Upper lobe of left lung (tissue), 6 donors: ENCODE measurements at regions not wholly inside any gene's neighbourhood (a gene's known extent, or its start where the extent isn't known, plus 50 kb on each side); places are given as distances from the start of the nearest gene placed in this dataset.

Experiments
- ATAC-seq, 2 donors: fragments of 200-7000 bp; cut with Tn5 transposase; one replicate each; pipeline ENCODE4 v1.9.1; 2022; ENCODE audit warnings: mild to moderate bottlenecking in 2 of 2, moderate library complexity in 2 of 2; ENCODE audit not compliant: low FRiP score in 2 of 2
- DNase-seq, 2 donors: peaks; one replicate each; pipeline ENCODE4 v3.0.0-alpha.2; 2019 to 2020
- H3K27ac ChIP-seq, 4 donors: fragments of 200-600 bp; sonication (generic); one replicate each; pipeline ENCODE4 v1.5.1; 2016 to 2019
- H3K27me3 ChIP-seq, 4 donors: fragments of 200-600 bp; sonication (generic); one replicate each; pipeline ENCODE4 v1.5.1; 2017 to 2019
- H3K36me3 ChIP-seq, 4 donors: fragments of 200-600 bp; sonication (generic); one replicate each; pipeline ENCODE4 v1.5.1; 2016 to 2019
- H3K4me1 ChIP-seq, 4 donors: fragments of 200-600 bp; sonication (generic); one replicate each; pipeline ENCODE4 v1.5.1; 2018 to 2019
- H3K4me3 ChIP-seq, 4 donors: fragments of 200-600 bp; sonication (generic); one replicate each; pipeline ENCODE4 v1.5.1; 2017 to 2019; ENCODE audit warnings: mild to moderate bottlenecking in 2 of 4, moderate library complexity in 1 of 4
- H3K9me3 ChIP-seq, 4 donors: fragments of 200-600 bp; sonication (generic); one replicate each; pipeline ENCODE4 v1.5.1; 2018 to 2019
- CTCF ChIP-seq, 6 experiments: fragments of 450-650 bp in 4 of 6; fragments of 200-600 bp in 2 of 6; sonication (generic) in 2 of 6; IDR thresholded peaks; one replicate each; pipeline ENCODE4 v1.5.1; 2016 to 2019; ENCODE audit warnings: antibody characterized with exemption in 6 of 6
- EP300 ChIP-seq, 4 donors: sonication (generic); formaldehyde crosslinking; IDR thresholded peaks; one replicate each; pipeline ENCODE4 v1.5.1; 2017; ENCODE audit warnings: antibody characterized with exemption in 4 of 4, control low read depth in 2 of 4
- POLR2A ChIP-seq, 4 donors: fragments of 450-650 bp; IDR thresholded peaks; one replicate each; pipeline ENCODE4 v1.5.1; 2016 to 2017; ENCODE audit warnings: antibody characterized with exemption in 4 of 4, mild to moderate bottlenecking in 2 of 4
- POLR2AphosphoS5 ChIP-seq, 2 donors: sonication (generic); formaldehyde crosslinking; IDR thresholded peaks; one replicate each; pipeline ENCODE4 v1.5.1; 2017; ENCODE audit warnings: antibody characterized with exemption in 2 of 2
- WGBS, 2 donors: methylation state at CpG; one replicate each; pipeline ENCODE4 v1.1.5; 2017 to 2018; 5-methylcytosine and 5-hydroxymethylcytosine counted together
- donor health status: DM: no; HTN: no; CAD: no; lungs with moderate emphysema.
- donor health status: DM: no; HTN: yes; CAD: no; lungs with severe emphysema.

DNA sequence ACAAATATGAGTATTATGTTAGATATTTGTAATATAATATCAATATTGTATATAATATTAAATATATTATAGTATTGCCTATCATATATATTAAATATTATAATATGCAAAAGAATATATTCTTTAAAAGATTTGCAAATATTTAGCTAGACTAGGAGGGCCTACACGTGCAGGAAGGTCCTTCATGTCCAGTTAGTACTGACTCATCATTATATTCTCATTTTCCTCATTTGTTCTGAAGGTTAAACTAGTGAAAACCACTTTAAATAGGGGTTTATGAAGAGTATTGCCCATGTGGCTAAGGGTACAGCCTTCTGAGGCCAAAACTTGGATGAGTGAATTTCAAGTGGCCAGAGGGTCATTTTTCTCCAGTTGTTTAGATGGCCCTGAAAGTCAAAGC, 293.0 kb upstream of the VRK2 start:
- DNase-seq, result no peak
- WGBS, 2 donors, result 74 to 83% methylated on average over 1 of the region's 1 CpG

DNA sequence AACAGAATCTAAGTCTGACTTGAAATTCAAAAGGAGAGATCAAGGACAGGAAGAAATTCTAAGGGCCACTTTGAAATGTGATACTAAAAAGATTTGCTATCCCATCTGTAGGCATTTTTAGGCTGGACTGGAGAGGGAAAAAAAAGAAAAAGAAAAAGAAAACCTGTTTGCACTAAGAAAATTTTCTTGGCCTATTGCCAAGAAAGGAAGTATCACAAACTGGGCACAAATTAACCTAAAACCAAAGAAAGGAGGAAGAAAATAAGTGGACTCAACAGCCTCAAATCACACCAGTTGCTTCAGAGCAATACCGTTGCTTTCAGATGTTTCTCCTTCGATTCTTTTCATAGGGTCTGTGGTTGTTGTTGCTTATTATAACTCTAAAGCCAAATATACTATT, 287.9 kb upstream of the VRK2 start:
- Histone ChIP-seq H3K4me1 (peaks cover 0 to 10% (median 9%) of the 10 kb centered on the region in 4 donors), H3K9me3 (no peaks in the 10 kb centered on the region), H3K27me3 (no peaks in the 10 kb centered on the region), H3K36me3 (no peaks in the 10 kb centered on the region), H3K4me3 (no peak overlapping the region), H3K27ac (no peak overlapping the region)
- no peak for ATAC-seq
- WGBS, 2 donors, result 58 to 61% methylated on average over 2 of the region's 2 CpGs
- no peak for DNase-seq
- TF ChIP-seq CTCF (IDR thresholded peaks at IDR 0.05), result no peak
- no peak for TF ChIP-seq POLR2A (IDR thresholded peaks at IDR 0.05)
- TF ChIP-seq EP300 (IDR thresholded peaks at IDR 0.05), result no peak
- TF ChIP-seq POLR2AphosphoS5 (IDR thresholded peaks at IDR 0.05), result no peak

More for the DNA sequence above, 293.0 kb upstream of the VRK2 start:
- no peaks in the 10 kb centered on the region for H3K9me3 ChIP-seq
- H3K4me1 ChIP-seq, result no peaks in the 10 kb centered on the region
- no peak overlapping the region for H3K27ac ChIP-seq
- no peak for ATAC-seq
- H3K27me3 ChIP-seq, result no peaks in the 10 kb centered on the region
- H3K4me3 ChIP-seq, result no peak overlapping the region
- H3K36me3 ChIP-seq, result no peaks in the 10 kb centered on the region
- TF ChIP-seq POLR2AphosphoS5 (IDR thresholded peaks at IDR 0.05) (no peak), CTCF (IDR thresholded peaks at IDR 0.05) (no peak), POLR2A (IDR thresholded peaks at IDR 0.05) (no peak), EP300 (IDR thresholded peaks at IDR 0.05) (no peak)

GRCh38 chr2:57759131-57759530, 287.5 kb upstream of the VRK2 start:
- Histone ChIP-seq H3K36me3 (no peaks in the 10 kb centered on the region), H3K9me3 (no peaks in the 10 kb centered on the region), H3K4me1 (peaks cover 0 to 10% (median 9%) of the 10 kb centered on the region in 4 donors), H3K4me3 (no peak overlapping the region), H3K27ac (no peak overlapping the region), H3K27me3 (no peaks in the 10 kb centered on the region)
- TF ChIP-seq EP300 (IDR thresholded peaks at IDR 0.05), result no peak
- TF ChIP-seq POLR2AphosphoS5 (IDR thresholded peaks at IDR 0.05), result no peak
- no peak for TF ChIP-seq CTCF (IDR thresholded peaks at IDR 0.05)
- TF ChIP-seq POLR2A (IDR thresholded peaks at IDR 0.05), result no peak
- ATAC-seq (no peak), DNase-seq (no peak)
- WGBS, 2 donors, result 40 to 62% methylated on average over 5 of the region's 5 CpGs

DNA sequence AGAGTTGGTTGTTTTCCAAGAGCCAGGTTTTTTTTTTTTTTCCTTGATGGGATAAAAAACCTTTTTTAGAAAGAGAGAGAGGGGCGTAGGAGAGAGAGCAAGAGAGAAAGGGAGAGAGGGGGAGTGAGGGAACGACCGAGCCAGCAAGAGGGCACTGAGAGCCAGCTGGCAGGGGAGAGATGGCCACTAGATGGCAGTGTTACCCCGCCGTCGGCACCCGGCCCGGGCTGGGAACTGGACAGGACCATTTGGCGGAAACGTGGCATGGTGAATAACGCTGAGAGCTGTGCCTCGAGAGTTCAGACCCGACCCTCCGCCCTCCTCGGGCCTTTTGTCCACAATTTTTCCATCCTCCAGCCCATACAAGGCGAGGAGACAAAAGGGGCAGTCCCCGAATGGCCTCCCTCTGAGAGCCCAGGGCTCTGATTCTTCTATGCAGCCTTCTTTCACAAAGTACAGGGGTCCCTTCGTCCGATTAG, 286.7 kb upstream of the VRK2 start:
- WGBS, 2 donors, result 3 to 4% methylated on average over 19 of the region's 19 CpGs

More for the DNA sequence above, 286.7 kb upstream of the VRK2 start:
- H3K27ac ChIP-seq, result no peak overlapping the region
- H3K27me3 ChIP-seq, result no peaks in the 10 kb centered on the region
- peaks cover 0 to 10% (median 9%) of the 10 kb centered on the region in 4 donors for H3K4me1 ChIP-seq
- TF ChIP-seq POLR2AphosphoS5 (IDR thresholded peaks at IDR 0.05) (no peak), CTCF (IDR thresholded peaks at IDR 0.05) (peak; percentile 78 to 92 (median 86))
- ATAC-seq (peak; percentile 88 to 97), DNase-seq (peak; percentile 76 to 95)
- H3K9me3 ChIP-seq, result no peaks in the 10 kb centered on the region
- H3K36me3 ChIP-seq, result no peaks in the 10 kb centered on the region
- peak overlapping the region in 2 of 4 donors; percentile 20 to 32 for H3K4me3 ChIP-seq
